A673 (cell line): ENCODE measurements at regions not wholly inside any gene's neighbourhood (a gene's known extent, or its start where the extent isn't known, plus 50 kb on each side); places are given as distances from the start of the nearest gene placed in this dataset.

Experiments used
- EZH2 ChIP-seq: fragments of 200-600 bp; sonication (generic); IDR thresholded peaks from 2 replicates; pipeline ENCODE4 v1.6.1; 2017; ENCODE audit warnings: borderline replicate concordance, low read depth, mild to moderate bottlenecking, mixed read lengths, antibody characterized with exemption, low read length; ENCODE audit not compliant: poor library complexity, severe bottlenecking
- TF ChIP-seq, protein P1 (sequence below): fragments of 300-800, 200-600 bp; sonication (generic); conservative IDR thresholded peaks from 2 replicates; pipeline ENCODE4 v1.5.1; 2017; ENCODE audit warnings: low read depth, mild to moderate bottlenecking, antibody characterized with exemption, low read length, moderate library complexity, mixed read lengths

DNA sequence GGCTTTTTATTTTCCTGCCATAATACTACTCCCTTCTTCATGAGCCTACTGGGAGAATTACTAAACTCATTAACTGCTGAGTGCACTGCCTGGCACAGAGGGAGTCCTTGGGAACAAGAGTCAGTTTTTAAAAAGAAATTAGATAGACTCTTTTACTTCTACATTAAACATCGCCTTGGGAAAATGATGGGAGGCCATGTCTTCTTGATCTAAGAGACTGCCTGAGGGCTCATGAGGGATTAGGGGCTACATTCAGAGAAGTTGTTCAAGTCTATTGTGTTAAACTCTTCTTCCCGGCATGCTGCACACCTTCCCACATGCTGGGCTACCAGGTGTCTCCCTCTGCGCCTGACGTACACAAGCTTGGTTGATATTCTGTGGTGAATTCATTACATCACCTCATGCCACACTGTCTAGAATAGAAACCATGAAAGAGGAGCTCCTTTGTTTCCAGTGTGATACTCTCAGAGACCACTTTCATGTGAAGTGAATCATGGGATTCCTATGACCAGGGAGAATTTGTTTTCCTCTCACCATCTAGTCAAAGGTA, 1422.3 kb downstream of the AACS start:
- TF ChIP-seq, protein P1, sequence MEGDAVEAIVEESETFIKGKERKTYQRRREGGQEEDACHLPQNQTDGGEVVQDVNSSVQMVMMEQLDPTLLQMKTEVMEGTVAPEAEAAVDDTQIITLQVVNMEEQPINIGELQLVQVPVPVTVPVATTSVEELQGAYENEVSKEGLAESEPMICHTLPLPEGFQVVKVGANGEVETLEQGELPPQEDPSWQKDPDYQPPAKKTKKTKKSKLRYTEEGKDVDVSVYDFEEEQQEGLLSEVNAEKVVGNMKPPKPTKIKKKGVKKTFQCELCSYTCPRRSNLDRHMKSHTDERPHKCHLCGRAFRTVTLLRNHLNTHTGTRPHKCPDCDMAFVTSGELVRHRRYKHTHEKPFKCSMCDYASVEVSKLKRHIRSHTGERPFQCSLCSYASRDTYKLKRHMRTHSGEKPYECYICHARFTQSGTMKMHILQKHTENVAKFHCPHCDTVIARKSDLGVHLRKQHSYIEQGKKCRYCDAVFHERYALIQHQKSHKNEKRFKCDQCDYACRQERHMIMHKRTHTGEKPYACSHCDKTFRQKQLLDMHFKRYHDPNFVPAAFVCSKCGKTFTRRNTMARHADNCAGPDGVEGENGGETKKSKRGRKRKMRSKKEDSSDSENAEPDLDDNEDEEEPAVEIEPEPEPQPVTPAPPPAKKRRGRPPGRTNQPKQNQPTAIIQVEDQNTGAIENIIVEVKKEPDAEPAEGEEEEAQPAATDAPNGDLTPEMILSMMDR, result no peak
- TF ChIP-seq EZH2, result no peak
